ENCODE measurements at regions not wholly inside any gene's neighbourhood (a gene's known extent, or its start where the extent isn't known, plus 50 kb on each side); places are given as distances from the start of the nearest gene placed in this dataset.

DNA sequence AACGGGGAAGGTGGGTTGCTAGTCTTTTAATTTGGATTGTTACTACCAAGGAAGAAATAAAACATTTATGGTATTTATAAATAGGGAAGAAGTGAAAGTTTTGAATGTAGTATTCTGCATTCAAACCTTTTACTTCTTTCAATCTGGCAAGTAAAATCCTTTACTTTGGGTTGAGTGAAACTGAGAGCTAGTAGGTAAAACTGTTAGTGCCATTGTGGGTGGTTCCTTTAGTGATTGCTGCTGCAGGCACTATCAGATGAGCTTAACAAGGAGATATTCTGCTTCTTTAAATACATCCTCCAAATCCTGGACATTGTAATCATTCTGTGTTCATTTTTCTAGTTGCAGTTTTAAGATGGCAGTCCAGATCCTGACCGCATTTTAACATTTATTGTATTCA is 650.9 kb upstream of the PCDH10 start:
- H3K4me3 ChIP-seq (ENCODE audit: low read depth, low read length): no peak overlapping the region
- TF ChIP-seq POLR2A (IDR thresholded peaks at IDR 0.05; ENCODE audit: extremely low read depth, insufficient read length): no peak
- no peak for TF ChIP-seq MYC (IDR thresholded peaks at IDR 0.05; ENCODE audit: low read depth, low read length)
- TF ChIP-seq, protein P1, sequence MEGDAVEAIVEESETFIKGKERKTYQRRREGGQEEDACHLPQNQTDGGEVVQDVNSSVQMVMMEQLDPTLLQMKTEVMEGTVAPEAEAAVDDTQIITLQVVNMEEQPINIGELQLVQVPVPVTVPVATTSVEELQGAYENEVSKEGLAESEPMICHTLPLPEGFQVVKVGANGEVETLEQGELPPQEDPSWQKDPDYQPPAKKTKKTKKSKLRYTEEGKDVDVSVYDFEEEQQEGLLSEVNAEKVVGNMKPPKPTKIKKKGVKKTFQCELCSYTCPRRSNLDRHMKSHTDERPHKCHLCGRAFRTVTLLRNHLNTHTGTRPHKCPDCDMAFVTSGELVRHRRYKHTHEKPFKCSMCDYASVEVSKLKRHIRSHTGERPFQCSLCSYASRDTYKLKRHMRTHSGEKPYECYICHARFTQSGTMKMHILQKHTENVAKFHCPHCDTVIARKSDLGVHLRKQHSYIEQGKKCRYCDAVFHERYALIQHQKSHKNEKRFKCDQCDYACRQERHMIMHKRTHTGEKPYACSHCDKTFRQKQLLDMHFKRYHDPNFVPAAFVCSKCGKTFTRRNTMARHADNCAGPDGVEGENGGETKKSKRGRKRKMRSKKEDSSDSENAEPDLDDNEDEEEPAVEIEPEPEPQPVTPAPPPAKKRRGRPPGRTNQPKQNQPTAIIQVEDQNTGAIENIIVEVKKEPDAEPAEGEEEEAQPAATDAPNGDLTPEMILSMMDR (IDR thresholded peaks at IDR 0.05; ENCODE audit: low read depth, low read length): no peak
- TF ChIP-seq, protein P2, sequence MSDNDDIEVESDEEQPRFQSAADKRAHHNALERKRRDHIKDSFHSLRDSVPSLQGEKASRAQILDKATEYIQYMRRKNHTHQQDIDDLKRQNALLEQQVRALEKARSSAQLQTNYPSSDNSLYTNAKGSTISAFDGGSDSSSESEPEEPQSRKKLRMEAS (IDR thresholded peaks at IDR 0.05; ENCODE audit: low read depth, low read length): no peak
- no peak for DNase-seq (ENCODE audit: low read depth)

DNA sequence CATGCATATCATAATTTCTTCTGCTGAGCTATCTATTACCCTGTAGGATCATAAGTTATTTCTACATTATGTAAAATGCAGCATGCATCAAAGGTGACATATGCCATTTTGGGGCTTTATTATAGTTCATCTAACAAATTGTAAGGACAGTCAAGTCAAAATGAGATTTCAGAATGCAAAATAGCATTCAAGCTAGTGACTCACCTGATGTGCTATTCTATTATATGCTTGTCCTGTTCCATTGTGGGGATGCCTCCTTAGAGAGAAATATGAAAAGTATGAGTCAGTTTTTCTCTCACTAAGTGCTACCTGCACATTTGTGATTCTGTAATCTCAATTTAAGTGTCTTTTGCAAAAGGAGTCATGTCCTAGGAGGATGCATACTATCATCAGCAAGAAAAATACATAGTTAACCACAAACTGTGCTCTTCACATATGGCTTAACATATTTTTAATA is 647.0 kb upstream of the PCDH10 start:
- no peak for DNase-seq (ENCODE audit: low read depth)
- TF ChIP-seq POLR2A (IDR thresholded peaks at IDR 0.05; ENCODE audit: extremely low read depth, insufficient read length): no peak
- TF ChIP-seq MYC (IDR thresholded peaks at IDR 0.05; ENCODE audit: low read depth, low read length): no peak
- TF ChIP-seq, protein P1 (IDR thresholded peaks at IDR 0.05; ENCODE audit: low read depth, low read length): no peak

DNA sequence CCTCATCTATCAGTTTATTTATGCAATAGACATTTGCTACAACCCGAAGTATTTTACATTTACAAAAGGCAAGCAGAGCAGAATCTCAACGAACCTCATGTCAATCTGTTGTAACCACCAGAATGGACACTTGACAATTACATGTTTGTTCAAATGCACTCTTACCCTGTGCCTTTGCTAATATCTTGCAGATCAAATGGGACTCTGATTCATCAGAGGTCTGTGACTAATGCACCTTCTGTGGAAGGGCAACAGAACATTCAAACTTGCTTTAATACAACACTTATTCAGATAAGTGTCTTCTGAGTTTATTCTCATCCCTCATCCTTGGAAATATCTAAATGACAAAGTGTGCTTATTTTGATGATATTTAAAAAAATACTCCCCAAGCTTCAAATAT is 644.7 kb upstream of the PCDH10 start:
- TF ChIP-seq POLR2A (IDR thresholded peaks at IDR 0.05; ENCODE audit: extremely low read depth, insufficient read length): no peak
- TF ChIP-seq, protein P2 (IDR thresholded peaks at IDR 0.05; ENCODE audit: low read depth, low read length): no peak
- no peak for TF ChIP-seq MYC (IDR thresholded peaks at IDR 0.05; ENCODE audit: low read depth, low read length)
- TF ChIP-seq, protein P1 (IDR thresholded peaks at IDR 0.05; ENCODE audit: low read depth, low read length): no peak
- no peak overlapping the region for H3K4me3 ChIP-seq (ENCODE audit: low read depth, low read length)
- no peak for DNase-seq (ENCODE audit: low read depth)

More for the DNA sequence above, 647.0 kb upstream of the PCDH10 start:
- H3K4me3 ChIP-seq (ENCODE audit: low read depth, low read length): no peak overlapping the region

DNA sequence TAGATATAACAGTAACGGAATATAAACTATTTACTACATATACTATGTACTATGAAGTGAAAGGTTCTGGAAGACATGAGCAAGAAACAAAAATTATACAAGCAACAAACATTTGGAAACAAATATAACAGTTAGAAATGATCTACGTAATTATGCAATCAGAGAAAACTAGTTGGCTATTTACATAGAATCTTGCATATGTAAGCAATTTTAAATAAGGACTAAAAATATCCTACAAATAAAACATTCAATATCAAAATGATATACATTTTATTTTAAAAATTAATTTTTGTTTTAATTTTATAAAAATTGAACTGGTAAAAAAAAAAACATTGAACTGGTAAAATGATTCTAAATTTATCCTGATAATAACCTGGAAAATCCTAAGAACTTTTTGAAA is 642.5 kb upstream of the PCDH10 start:
- no peak overlapping the region for H3K4me3 ChIP-seq (ENCODE audit: low read depth, low read length)
- DNase-seq (ENCODE audit: low read depth): no peak
- TF ChIP-seq, protein P2 (IDR thresholded peaks at IDR 0.05; ENCODE audit: low read depth, low read length): no peak
- TF ChIP-seq, protein P1 (IDR thresholded peaks at IDR 0.05; ENCODE audit: low read depth, low read length): no peak
- TF ChIP-seq POLR2A (IDR thresholded peaks at IDR 0.05; ENCODE audit: extremely low read depth, insufficient read length) (no peak), MYC (IDR thresholded peaks at IDR 0.05; ENCODE audit: low read depth, low read length) (no peak)

DNA sequence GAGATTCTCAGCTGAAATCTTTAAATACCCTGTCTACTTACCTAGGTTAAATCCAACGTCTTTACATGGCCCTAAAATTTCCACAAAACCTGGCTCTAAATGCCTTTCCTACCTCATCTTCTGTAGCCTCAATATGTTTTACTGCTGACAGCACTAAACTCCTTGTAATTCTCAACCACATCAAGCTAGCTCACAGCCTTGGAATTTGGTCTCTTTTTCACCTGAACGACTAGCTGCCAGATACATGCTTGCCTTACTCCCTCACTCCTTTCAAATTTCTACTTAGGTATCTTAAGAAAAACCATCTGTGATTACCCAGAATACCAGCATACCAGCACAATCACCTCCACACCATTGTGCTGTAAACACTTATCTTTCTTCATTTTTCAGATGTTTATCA is 635.6 kb upstream of the PCDH10 start:
- H3K4me3 ChIP-seq (ENCODE audit: low read depth, low read length): no peak overlapping the region
- TF ChIP-seq MYC (IDR thresholded peaks at IDR 0.05; ENCODE audit: low read depth, low read length): no peak
- no peak for DNase-seq (ENCODE audit: low read depth)

DNA sequence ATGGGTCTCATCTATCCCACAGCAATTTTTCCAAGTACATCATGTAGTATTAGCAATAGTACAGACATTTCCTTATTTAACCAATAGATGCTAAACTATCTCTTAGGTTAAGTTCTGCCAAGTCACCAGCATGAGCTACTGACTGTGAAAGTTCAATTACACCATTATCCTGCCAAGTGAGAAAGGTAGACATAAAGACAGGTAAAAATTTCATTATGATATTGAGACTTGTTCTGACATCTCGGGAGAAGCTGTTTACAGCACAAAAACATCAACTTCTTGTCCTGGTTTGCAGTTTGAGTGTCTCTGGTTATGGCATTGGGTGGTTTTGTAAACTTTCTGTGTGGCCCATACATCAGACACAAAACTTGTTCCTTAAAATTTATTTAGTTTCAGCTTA is 622.4 kb upstream of the PCDH10 start:
- no peak overlapping the region for H3K4me3 ChIP-seq (ENCODE audit: low read depth, low read length)
- TF ChIP-seq POLR2A (IDR thresholded peaks at IDR 0.05; ENCODE audit: extremely low read depth, insufficient read length) (no peak), MYC (IDR thresholded peaks at IDR 0.05; ENCODE audit: low read depth, low read length) (no peak)
- TF ChIP-seq, protein P1 (IDR thresholded peaks at IDR 0.05; ENCODE audit: low read depth, low read length): no peak
- TF ChIP-seq, protein P2 (IDR thresholded peaks at IDR 0.05; ENCODE audit: low read depth, low read length): no peak
- no peak for DNase-seq (ENCODE audit: low read depth)
